Loucy (cell line): ENCODE measurements at regions not wholly inside any gene's neighbourhood (a gene's known extent, or its start where the extent isn't known, plus 50 kb on each side); places are given as distances from the start of the nearest gene placed in this dataset.

ENCODE experiments used
- H2AFZ ChIP-seq: fragments of 200-600 bp; sonication (generic); 2 replicates; pipeline ENCODE4 v1.6.0; 2016; ENCODE audit warnings: antibody characterized with exemption, mild to moderate bottlenecking, low read length, moderate library complexity
- H3F3A ChIP-seq: fragments of 200-600 bp; 2 replicates; pipeline ENCODE4 v1.6.0; 2016; ENCODE audit warnings: antibody characterized with exemption, low read depth, mild to moderate bottlenecking
- H3K27me3 ChIP-seq: fragments of 200-600 bp; sonication (generic); 2 replicates; pipeline ENCODE4 v1.6.1; 2014; ENCODE audit warnings: low read length, mild to moderate bottlenecking; ENCODE audit not compliant: insufficient read depth, poor library complexity, severe bottlenecking
- H3K36me3 ChIP-seq: fragments of 200-600 bp; sonication (generic); 2 replicates; pipeline ENCODE4 v1.6.1; 2016; ENCODE audit warnings: low read length; ENCODE audit not compliant: insufficient read depth
- H3K4me1 ChIP-seq: fragments of 200-600 bp; sonication (generic); 2 replicates; pipeline ENCODE4 v1.5.1; 2014; ENCODE audit warnings: low read length, mild to moderate bottlenecking; ENCODE audit not compliant: insufficient read depth, poor library complexity, severe bottlenecking
- H3K4me2 ChIP-seq: fragments of 200-600 bp; sonication (generic); 2 replicates; pipeline ENCODE4 v1.6.0; 2014; ENCODE audit warnings: antibody characterized with exemption, low read length, low read depth, mild to moderate bottlenecking; ENCODE audit not compliant: poor library complexity, severe bottlenecking
- H3K4me3 ChIP-seq: fragments of 200-600 bp; sonication (generic); 2 replicates; pipeline ENCODE4 v1.5.1; 2014; ENCODE audit warnings: low read length, mild to moderate bottlenecking, mixed read lengths; ENCODE audit not compliant: poor library complexity, severe bottlenecking
- H3K79me2 ChIP-seq: fragments of 200-600 bp; sonication (generic); 2 replicates; pipeline ENCODE4 v1.6.1; 2014; ENCODE audit warnings: low read length; ENCODE audit not compliant: insufficient read depth
- H3K9ac ChIP-seq: fragments of 200-600 bp; sonication (generic); 2 replicates; pipeline ENCODE4 v1.6.0; 2014; ENCODE audit warnings: mild to moderate bottlenecking, low read depth, low read length, moderate library complexity; ENCODE audit not compliant: poor library complexity, severe bottlenecking
- H3K9me2 ChIP-seq: fragments of 200-600 bp; sonication (generic); replicated peaks from 2 replicates; pipeline ENCODE4 v1.6.1; 2016; ENCODE audit warnings: low read depth, low read length, mixed read lengths
- H3K9me3 ChIP-seq: fragments of 200-600 bp; sonication (generic); 2 replicates; pipeline ENCODE4 v1.6.1; 2014; ENCODE audit warnings: mild to moderate bottlenecking, antibody characterized with exemption, low read length, low read depth; ENCODE audit not compliant: insufficient read depth
- H4K20me1 ChIP-seq: fragments of 200-600 bp; sonication (generic); 2 replicates; pipeline ENCODE4 v1.6.0; 2014; ENCODE audit warnings: antibody characterized with exemption, low read length, mild to moderate bottlenecking; ENCODE audit not compliant: insufficient read depth, poor library complexity, severe bottlenecking
- EZH2phosphoT487 ChIP-seq: fragments of 200-600 bp; IDR thresholded peaks from 2 replicates; pipeline ENCODE4 v1.6.1; 2018; ENCODE audit warnings: antibody characterized with exemption, mild to moderate bottlenecking, moderate library complexity, borderline replicate concordance
- TF ChIP-seq, protein P1 (sequence below): fragments of 200-600 bp; sonication (generic); conservative IDR thresholded peaks from 2 replicates; pipeline ENCODE4 v1.5.1; 2014; ENCODE audit warnings: mild to moderate bottlenecking, antibody characterized with exemption, low read length

DNA sequence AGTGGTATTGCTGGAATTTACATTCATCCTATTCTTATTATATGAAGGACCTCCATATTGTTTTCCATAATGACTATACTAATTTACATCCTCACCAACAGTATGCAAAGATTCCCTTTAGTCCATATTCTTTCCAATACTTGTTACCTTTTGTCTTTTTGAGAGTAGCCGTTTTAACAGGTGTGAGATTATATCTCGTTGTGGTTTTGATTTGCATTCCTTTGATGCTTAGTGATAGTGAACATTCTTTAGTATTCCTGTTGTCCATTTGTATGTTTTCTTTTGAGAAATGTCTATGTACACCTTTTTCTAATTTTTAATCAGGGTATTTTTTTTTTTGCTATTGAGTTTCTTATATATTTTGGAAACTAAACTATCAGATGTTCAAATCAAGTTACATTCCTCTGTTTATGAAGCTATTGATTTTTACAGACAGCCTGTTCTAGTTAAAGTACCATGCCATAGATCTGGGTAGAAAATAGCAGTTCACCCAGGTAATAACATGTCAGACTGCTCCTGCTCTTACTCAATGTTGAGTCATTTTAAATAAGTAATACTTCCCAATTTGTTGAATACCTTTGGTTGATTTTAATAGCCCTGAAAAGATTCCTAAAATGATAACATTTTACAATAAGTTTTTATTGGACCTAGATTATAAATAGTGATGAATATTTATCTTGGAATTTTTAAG, 1108.7 kb downstream of the NCAM2 start:
- Histone ChIP-seq H3K9me2 (no peaks in the 10 kb centered on the region), H2AFZ (no peak overlapping the region), H3K36me3 (no peaks in the 10 kb centered on the region), H3K9me3 (no peaks in the 10 kb centered on the region), H3K79me2 (no peaks in the 10 kb centered on the region), H3K4me1 (no peaks in the 10 kb centered on the region), H4K20me1 (no peaks in the 10 kb centered on the region), H3K9ac (no peak overlapping the region), H3K27me3 (no peaks in the 10 kb centered on the region), H3F3A (no peaks in the 10 kb centered on the region), H3K4me3 (no peak overlapping the region), H3K4me2 (no peak overlapping the region)
- TF ChIP-seq EZH2phosphoT487: no peak
- TF ChIP-seq, protein P1, sequence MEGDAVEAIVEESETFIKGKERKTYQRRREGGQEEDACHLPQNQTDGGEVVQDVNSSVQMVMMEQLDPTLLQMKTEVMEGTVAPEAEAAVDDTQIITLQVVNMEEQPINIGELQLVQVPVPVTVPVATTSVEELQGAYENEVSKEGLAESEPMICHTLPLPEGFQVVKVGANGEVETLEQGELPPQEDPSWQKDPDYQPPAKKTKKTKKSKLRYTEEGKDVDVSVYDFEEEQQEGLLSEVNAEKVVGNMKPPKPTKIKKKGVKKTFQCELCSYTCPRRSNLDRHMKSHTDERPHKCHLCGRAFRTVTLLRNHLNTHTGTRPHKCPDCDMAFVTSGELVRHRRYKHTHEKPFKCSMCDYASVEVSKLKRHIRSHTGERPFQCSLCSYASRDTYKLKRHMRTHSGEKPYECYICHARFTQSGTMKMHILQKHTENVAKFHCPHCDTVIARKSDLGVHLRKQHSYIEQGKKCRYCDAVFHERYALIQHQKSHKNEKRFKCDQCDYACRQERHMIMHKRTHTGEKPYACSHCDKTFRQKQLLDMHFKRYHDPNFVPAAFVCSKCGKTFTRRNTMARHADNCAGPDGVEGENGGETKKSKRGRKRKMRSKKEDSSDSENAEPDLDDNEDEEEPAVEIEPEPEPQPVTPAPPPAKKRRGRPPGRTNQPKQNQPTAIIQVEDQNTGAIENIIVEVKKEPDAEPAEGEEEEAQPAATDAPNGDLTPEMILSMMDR: no peak

DNA sequence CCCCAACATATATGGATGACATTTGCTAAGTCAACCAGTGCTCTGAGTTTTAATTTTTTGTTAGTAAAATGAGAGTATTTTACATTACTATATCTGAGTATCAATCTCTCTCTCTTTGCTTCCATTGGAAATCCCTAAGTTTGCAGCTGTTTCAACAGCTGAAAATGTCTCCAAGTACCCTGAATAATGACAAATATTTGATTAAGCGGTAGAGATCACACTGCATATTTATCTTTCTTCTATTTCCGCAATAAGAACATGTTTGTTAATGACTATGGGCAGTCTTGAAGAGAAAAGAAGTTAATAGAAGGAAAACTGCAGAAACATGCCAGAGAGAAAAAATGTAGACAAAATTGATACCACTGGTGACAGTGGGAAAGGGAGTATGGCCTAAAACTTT, 1117.5 kb downstream of the NCAM2 start:
- no peaks in the 10 kb centered on the region for H3K4me1 ChIP-seq

DNA sequence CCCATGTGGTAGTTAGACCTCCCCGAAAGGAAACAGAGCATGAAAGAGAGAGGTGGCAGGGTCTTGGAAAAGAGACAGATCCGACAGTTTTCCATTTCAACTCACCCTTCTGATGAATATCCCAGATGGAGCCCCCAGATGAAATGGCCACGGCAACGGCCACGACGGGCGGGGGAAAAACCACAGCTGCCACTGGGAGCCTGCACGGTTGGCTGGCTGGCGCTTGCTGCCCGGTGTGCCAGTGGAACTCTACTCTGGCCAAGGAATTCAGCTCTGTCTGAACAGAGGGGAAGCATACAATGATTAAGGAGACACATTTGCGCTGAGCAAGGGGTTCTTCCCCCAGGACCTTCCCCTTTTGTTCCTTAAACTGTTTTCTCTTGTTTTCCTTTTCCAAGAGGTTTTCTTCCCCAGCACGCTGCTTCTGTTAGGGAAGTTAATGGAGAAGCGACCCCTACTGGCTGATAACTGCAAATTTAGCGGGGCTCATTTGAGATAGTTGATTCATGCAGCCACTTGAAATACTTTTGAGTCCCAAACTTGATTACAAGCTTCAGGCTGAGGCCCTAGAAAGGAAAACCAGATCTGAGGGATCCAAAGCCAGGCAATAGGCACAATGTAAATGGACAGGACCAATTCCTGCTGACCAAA, 1122.5 kb downstream of the NCAM2 start:
- Histone ChIP-seq H3K36me3 (no peaks in the 10 kb centered on the region), H3F3A (no peaks in the 10 kb centered on the region), H3K4me2 (no peak overlapping the region), H3K4me3 (no peak overlapping the region), H3K9ac (no peak overlapping the region), H3K79me2 (no peaks in the 10 kb centered on the region), H3K27me3 (no peaks in the 10 kb centered on the region), H4K20me1 (no peaks in the 10 kb centered on the region), H3K4me1 (no peaks in the 10 kb centered on the region), H2AFZ (no peak overlapping the region), H3K9me2 (no peaks in the 10 kb centered on the region), H3K9me3 (no peaks in the 10 kb centered on the region; the same call in 1 of the 2 replicates)
- TF ChIP-seq, protein P1: peak; percentile 33
- no peak for TF ChIP-seq EZH2phosphoT487

More for the DNA sequence above, 1117.5 kb downstream of the NCAM2 start:
- Histone ChIP-seq H3K79me2 (no peaks in the 10 kb centered on the region), H3K9me2 (no peaks in the 10 kb centered on the region), H4K20me1 (no peaks in the 10 kb centered on the region), H3K9me3 (no peaks in the 10 kb centered on the region; the same call in 1 of the 2 replicates), H3K36me3 (no peaks in the 10 kb centered on the region), H3K4me3 (no peak overlapping the region), H3K9ac (no peak overlapping the region), H2AFZ (no peak overlapping the region), H3K27me3 (no peaks in the 10 kb centered on the region), H3F3A (no peaks in the 10 kb centered on the region), H3K4me2 (no peak overlapping the region)
- TF ChIP-seq, protein P1: no peak
- TF ChIP-seq EZH2phosphoT487: no peak
